22Rv1 (cell line): ENCODE measurements at regions not wholly inside any gene's neighbourhood (a gene's known extent, or its start where the extent isn't known, plus 50 kb on each side); places are given as distances from the start of the nearest gene placed in this dataset.

Experiments used
- CTCF ChIP-seq: fragments of 450-650 bp; IDR thresholded peaks from 2 replicates; pipeline ENCODE4 v1.5.1; 2017; ENCODE audit warnings: mild to moderate bottlenecking
- ZFX ChIP-seq: fragments of 450-650 bp; IDR thresholded peaks from 2 replicates; pipeline ENCODE4 v1.6.1; 2017; ENCODE audit warnings: antibody characterized with exemption, borderline replicate concordance

DNA sequence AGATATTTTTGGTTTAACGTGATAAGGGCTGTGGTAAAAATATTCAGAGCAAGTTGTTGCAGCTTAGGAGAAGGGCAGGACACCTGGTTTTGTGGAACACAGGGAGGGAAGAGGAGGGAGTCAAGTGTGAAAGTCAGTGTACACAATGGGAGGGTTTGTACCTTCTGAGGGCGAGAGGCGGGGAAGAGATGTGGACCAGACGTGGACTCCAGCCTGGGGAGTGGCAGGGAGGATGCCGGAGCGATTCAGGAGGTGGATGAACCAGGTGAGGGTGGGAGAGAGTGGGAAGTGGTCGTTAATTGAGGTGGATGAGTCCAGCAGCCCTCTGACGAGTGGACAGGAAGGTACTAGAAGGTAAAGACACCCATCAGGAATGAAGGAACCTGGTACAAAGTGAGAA lies 52.2 kb upstream of the IRF2BP2 start:
- TF ChIP-seq CTCF: no peak
- TF ChIP-seq ZFX: no peak
